ENCODE measurements at regions not wholly inside any gene's neighbourhood (a gene's known extent, or its start where the extent isn't known, plus 50 kb on each side); places are given as distances from the start of the nearest gene placed in this dataset.

- no peak for TF ChIP-seq CTCF (conservative IDR thresholded peaks at IDR 0.05; ENCODE audit: low read depth in 2 of 2)
- no peak for TF ChIP-seq POLR2AphosphoS5 (IDR thresholded peaks at IDR 0.05; ENCODE audit: low read depth)
- TF ChIP-seq EZH2 (IDR thresholded peaks at IDR 0.05; ENCODE audit: low read depth, unreplicated experiment), result no peak
- no peak for TF ChIP-seq STAT1 (IDR thresholded peaks at IDR 0.05; ENCODE audit: unreplicated experiment)
Measured at GRCh38 chr12:125295550-125295949, 230.3 kb downstream of the AACS start.
